Astrocyte (in vitro differentiated cells and primary cell): ENCODE measurements at regions not wholly inside any gene's neighbourhood (a gene's known extent, or its start where the extent isn't known, plus 50 kb on each side); places are given as distances from the start of the nearest gene placed in this dataset.

Experiments
- DNase-seq: peaks from one replicate; pipeline ENCODE4 v3.0.0-alpha.2; 2010; ENCODE audit warnings: low read depth
- FAIRE-seq: peaks from 2 replicates; lab custom pipeline; 2011; peaks lifted over from hg19 to GRCh38; lab: Jason Lieb, UNC
- H2AFZ ChIP-seq: 2 replicates; pipeline ENCODE4 v1.6.0; 2012; ENCODE audit warnings: low read depth, low read length, inconsistent platforms
- H3K27ac ChIP-seq: 2 replicates; pipeline ENCODE4 v1.5.1; 2011; ENCODE audit warnings: low read depth, low read length, inconsistent platforms
- H3K27me3 ChIP-seq: 2 replicates; pipeline ENCODE4 v1.6.0; 2011; ENCODE audit warnings: low read length, inconsistent platforms; ENCODE audit not compliant: insufficient read depth
- H3K36me3 ChIP-seq: 2 replicates; pipeline ENCODE4 v1.5.1; 2011; ENCODE audit warnings: low read length, inconsistent platforms; ENCODE audit not compliant: insufficient read depth
- H3K4me1 ChIP-seq: 2 replicates; pipeline ENCODE4 v1.5.1; 2011; ENCODE audit warnings: low read length, inconsistent platforms; ENCODE audit not compliant: insufficient read depth
- H3K4me2 ChIP-seq: 2 replicates; pipeline ENCODE4 v1.6.0; 2012; ENCODE audit warnings: low read length, inconsistent platforms
- H3K4me3 ChIP-seq: 2 replicates; pipeline ENCODE4 v1.5.1; 2011; ENCODE audit warnings: low read depth, mild to moderate bottlenecking, low read length, inconsistent platforms; ENCODE audit not compliant: insufficient read depth
- H3K79me2 ChIP-seq: 2 replicates; pipeline ENCODE4 v1.6.0; 2012; ENCODE audit warnings: mild to moderate bottlenecking, low read length, inconsistent platforms; ENCODE audit not compliant: insufficient read depth
- H3K9ac ChIP-seq: 2 replicates; pipeline ENCODE4 v1.6.0; 2012; ENCODE audit warnings: mild to moderate bottlenecking, low read length, inconsistent platforms
- H3K9me3 ChIP-seq: 2 replicates; pipeline ENCODE4 v1.5.1; 2012; ENCODE audit warnings: low read depth, mild to moderate bottlenecking, low read length, inconsistent platforms; ENCODE audit not compliant: insufficient read depth
- H4K20me1 ChIP-seq: 2 replicates; pipeline ENCODE4 v1.6.0; 2012; ENCODE audit warnings: low read length, inconsistent platforms; ENCODE audit not compliant: insufficient read depth
- H3K27ac Mint-ChIP-seq: one replicate; pipeline ENCODE4 v1.8.0; 2021; ENCODE audit warnings: mild to moderate bottlenecking, mixed read lengths; ENCODE audit not compliant: unreplicated experiment
- H3K27me3 Mint-ChIP-seq: one replicate; pipeline ENCODE4 v1.8.0; 2021; ENCODE audit warnings: low read depth, mixed read lengths; ENCODE audit not compliant: unreplicated experiment
- H3K36me3 Mint-ChIP-seq: one replicate; pipeline ENCODE4 v1.8.0; 2021; ENCODE audit warnings: low read depth, mixed read lengths; ENCODE audit not compliant: unreplicated experiment
- H3K4me1 Mint-ChIP-seq: one replicate; pipeline ENCODE4 v1.8.0; 2021; ENCODE audit warnings: low read depth, mixed read lengths; ENCODE audit not compliant: unreplicated experiment
- H3K4me3 Mint-ChIP-seq: one replicate; pipeline ENCODE4 v1.8.0; 2021; ENCODE audit warnings: mild to moderate bottlenecking, moderate library complexity, mixed read lengths; ENCODE audit not compliant: unreplicated experiment
- H3K9me3 Mint-ChIP-seq: one replicate; pipeline ENCODE4 v1.8.0; 2021; ENCODE audit warnings: mild to moderate bottlenecking, mixed read lengths; ENCODE audit not compliant: unreplicated experiment
- CTCF ChIP-seq: IDR thresholded peaks from 2 replicates; pipeline ENCODE4 v1.5.1; 2011; ENCODE audit warnings: low read depth, mild to moderate bottlenecking, inconsistent platforms, low read length, moderate library complexity; ENCODE audit not compliant: insufficient read depth
- EZH2 ChIP-seq: IDR thresholded peaks from 2 replicates; pipeline ENCODE4 v1.6.1; 2012; ENCODE audit warnings: mild to moderate bottlenecking, low read length, inconsistent platforms; ENCODE audit not compliant: insufficient read depth

- H3K9me3 Mint-ChIP-seq = peaks cover 6% of the 10 kb centered on the region
- Histone ChIP-seq H2AFZ (no peak overlapping the region), H3K27ac (no peak overlapping the region), H3K27me3 (no peaks in the 10 kb centered on the region), H3K79me2 (no peaks in the 10 kb centered on the region), H3K36me3 (no peaks in the 10 kb centered on the region), H4K20me1 (no peaks in the 10 kb centered on the region), H3K4me1 (no peaks in the 10 kb centered on the region), H3K4me2 (no peak overlapping the region), H3K4me3 (no peak overlapping the region), H3K9ac (no peak overlapping the region), H3K9me3 (no peaks in the 10 kb centered on the region)
- H3K36me3 Mint-ChIP-seq = no peaks in the 10 kb centered on the region
- FAIRE-seq (no peak), DNase-seq (no peak)
- peaks cover 23% of the 10 kb centered on the region for H3K27me3 Mint-ChIP-seq
- H3K4me3 Mint-ChIP-seq = no peak overlapping the region
- H3K27ac Mint-ChIP-seq = no peak overlapping the region
- TF ChIP-seq EZH2 (no peak), CTCF (no peak)
- H3K4me1 Mint-ChIP-seq = no peaks in the 10 kb centered on the region
Observed at GRCh38 chr22:48382197-48382596, 1445.5 kb downstream of the BRD1 start.

- Mint-ChIP-seq H3K4me1 (no peaks in the 10 kb centered on the region), H3K27me3 (peaks cover 35% of the 10 kb centered on the region), H3K27ac (no peak overlapping the region), H3K36me3 (no peaks in the 10 kb centered on the region), H3K9me3 (peaks cover under 1% of the 10 kb centered on the region), H3K4me3 (no peak overlapping the region)
- Histone ChIP-seq H3K4me3 (no peak overlapping the region), H3K36me3 (no peaks in the 10 kb centered on the region), H3K4me2 (no peak overlapping the region), H3K4me1 (no peaks in the 10 kb centered on the region), H3K9me3 (no peaks in the 10 kb centered on the region), H3K79me2 (no peaks in the 10 kb centered on the region), H3K27me3 (no peaks in the 10 kb centered on the region), H3K9ac (no peak overlapping the region), H2AFZ (no peak overlapping the region), H4K20me1 (no peaks in the 10 kb centered on the region), H3K27ac (no peak overlapping the region)
- no peak for FAIRE-seq
- TF ChIP-seq EZH2 (no peak), CTCF (no peak)
- no peak for DNase-seq
Observed at GRCh38 chr22:48380016-48380665, 1447.5 kb downstream of the BRD1 start.

DNA sequence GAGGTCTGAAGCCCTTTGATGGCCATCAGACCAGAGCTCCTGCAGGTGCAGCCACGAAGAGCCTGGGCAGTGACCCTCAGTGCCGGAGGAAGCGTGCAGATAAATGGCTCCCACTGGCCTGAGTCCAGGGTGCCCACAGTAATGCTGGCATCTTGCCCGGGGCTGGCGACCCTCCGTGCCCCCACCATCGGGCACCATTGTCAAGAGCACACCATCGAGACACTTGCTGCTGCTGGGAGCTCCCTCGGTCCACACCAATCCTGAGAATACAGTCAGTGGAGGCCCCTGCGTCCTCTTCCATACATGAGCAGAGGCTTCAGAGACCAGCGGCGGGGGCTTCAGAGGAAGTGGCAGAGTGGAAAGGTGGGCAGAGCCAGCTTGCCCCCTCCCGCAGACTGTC is 1448.3 kb downstream of the BRD1 start:
- H3K4me1 Mint-ChIP-seq = no peaks in the 10 kb centered on the region
- no peak for DNase-seq
- H3K27ac Mint-ChIP-seq = no peak overlapping the region
- H3K4me3 Mint-ChIP-seq = no peak overlapping the region
- no peaks in the 10 kb centered on the region for H3K9me3 Mint-ChIP-seq
- H3K27me3 Mint-ChIP-seq = peaks cover 35% of the 10 kb centered on the region
- no peak overlapping the region for H3K4me2 ChIP-seq
- no peaks in the 10 kb centered on the region for H3K9me3 ChIP-seq
- no peaks in the 10 kb centered on the region for H3K36me3 Mint-ChIP-seq
- no peaks in the 10 kb centered on the region for H3K79me2 ChIP-seq
- no peak overlapping the region for H3K27ac ChIP-seq
- TF ChIP-seq CTCF = no peak
- TF ChIP-seq EZH2 = no peak
- H3K9ac ChIP-seq = no peak overlapping the region
- H3K27me3 ChIP-seq = no peaks in the 10 kb centered on the region
- no peak overlapping the region for H2AFZ ChIP-seq
- no peak overlapping the region for H3K4me3 ChIP-seq
- no peaks in the 10 kb centered on the region for H4K20me1 ChIP-seq
- no peaks in the 10 kb centered on the region for H3K4me1 ChIP-seq
- no peaks in the 10 kb centered on the region for H3K36me3 ChIP-seq
- no peak for FAIRE-seq
